ENCODE measurements at regions not wholly inside any gene's neighbourhood (a gene's known extent, or its start where the extent isn't known, plus 50 kb on each side); places are given as distances from the start of the nearest gene placed in this dataset. TPM values are rescaled to one million over a fixed set of nuclear protein-coding genes. Genes with fewer than 3 reads are reported as not detected.

DNA sequence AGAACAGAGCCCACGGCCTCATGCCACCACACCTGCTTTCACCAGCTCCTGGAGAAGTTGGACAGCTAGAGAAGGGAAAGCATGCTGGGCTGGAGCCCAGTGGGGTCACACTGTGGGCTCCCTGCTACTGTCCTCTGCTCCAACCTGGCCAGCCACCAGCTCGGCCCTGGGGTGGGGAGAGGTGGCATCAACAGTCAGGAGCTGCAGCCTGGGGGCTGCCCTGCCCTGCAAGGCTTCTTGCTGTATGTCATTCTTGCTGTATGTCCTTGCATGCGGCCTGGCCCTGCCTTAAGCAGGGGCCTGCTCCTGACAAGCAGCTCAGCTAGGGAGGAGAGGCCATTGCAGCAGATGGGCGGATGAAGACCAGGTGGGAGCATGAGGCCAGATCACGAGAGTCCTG lies 50.7 kb upstream of the CCL2 start:
- ATAC-seq (ENCODE audit: low read depth): no peak
- TF ChIP-seq EZH2 (IDR thresholded peaks at IDR 0.05; ENCODE audit: borderline replicate concordance, insufficient read depth, low read depth, low read length, poor library complexity, severe bottlenecking) (no peak), CTCF (IDR thresholded peaks at IDR 0.05) (no peak)
- intact Hi-C loops (cut with micrococcal nuclease): no loop called here
- Mint-ChIP-seq H3K9me3 (ENCODE audit: insufficient read depth) (peaks cover 5% of the 10 kb centered on the region), H3K27me3 (peaks cover 36% of the 10 kb centered on the region), H3K4me3 (no peak overlapping the region), H3K4me1 (no peaks in the 10 kb centered on the region), H3K27ac (no peak overlapping the region)
- Histone ChIP-seq H3K4me1 (ENCODE audit: control insufficient read depth in 2 of 2, insufficient read depth in 2 of 2, low read length in 2 of 2) (no peaks in the 10 kb centered on the region), H3K9ac (ENCODE audit: low read length) (no peak overlapping the region), H2AFZ (ENCODE audit: insufficient read depth, low read depth, low read length, poor library complexity, severe bottlenecking) (no peak overlapping the region), H3K27me3 (replicated peaks in 1 of 4; ENCODE audit: control extremely low read depth in 1 of 4, control insufficient read depth in 3 of 4, insufficient read depth in 4 of 4, low read length in 3 of 4) (peaks cover 0 to 6% (median 0%) of the 10 kb centered on the region in 4 experiments), H3K36me3 (replicated peaks in 1 of 2; ENCODE audit: control extremely low read depth in 1 of 2, control insufficient read depth in 1 of 2, extremely low read depth in 1 of 2, insufficient read depth in 2 of 2, low read length in 1 of 2) (no peaks in the 10 kb centered on the region), H3K79me2 (ENCODE audit: control insufficient read depth, insufficient read depth, low read length) (no peaks in the 10 kb centered on the region), H4K20me1 (ENCODE audit: control insufficient read depth, insufficient read depth, low read length, poor library complexity, severe bottlenecking) (no peaks in the 10 kb centered on the region), H3K9me3 (ENCODE audit: control extremely low read depth in 1 of 3, control insufficient read depth in 2 of 3, insufficient read depth in 1 of 3, low read length in 2 of 3) (peaks cover 0 to 5% (median 0%) of the 10 kb centered on the region in 3 donors), H3K4me2 (replicated peaks; ENCODE audit: low read depth, low read length, poor library complexity, severe bottlenecking) (no peak overlapping the region), H3K4me3 (ENCODE audit: control extremely low read depth in 1 of 5, extremely low read depth in 1 of 5, insufficient read depth in 1 of 5, low read depth in 2 of 5, low read length in 4 of 5) (no peak overlapping the region), H3K27ac (ENCODE audit: low read length in 2 of 2) (no peak overlapping the region)
- ChIA-PET POLR2A (no interaction called here), CTCF (interaction anchor here (1.2 to 8.8 kb wide), 3 partner anchors 13 to 154 kb away, joined by 4 to 253 read pairs (median 4); partner anchors contain the start of genes CCL1 and CCL13)
- no peak for DNase-seq
- 88% methylated on average over 4 of the region's 5 CpGs for WGBS (ENCODE audit: insufficient coverage)

Small RNA genes lying in the stretch of these regions (small RNA-seq; reads per million reads assigned to genes)
- not detected for gene RNA5SP438 (ENCODE audit: insufficient read length, low read depth, low replicate concordance)
